ENCODE measurements at regions not wholly inside any gene's neighbourhood (a gene's known extent, or its start where the extent isn't known, plus 50 kb on each side); places are given as distances from the start of the nearest gene placed in this dataset.

- no peaks in the 10 kb centered on the region for H3K27me3 Mint-ChIP-seq (ENCODE audit: low read depth)
- DNase-seq (ENCODE audit: low spot score) = no peak
- H3K9me3 Mint-ChIP-seq = peaks cover 2% of the 10 kb centered on the region
- H3K36me3 Mint-ChIP-seq (ENCODE audit: low read depth) = no peaks in the 10 kb centered on the region
- no peaks in the 10 kb centered on the region for H3K4me1 Mint-ChIP-seq (ENCODE audit: low read depth)
- intact Hi-C loops (cut with micrococcal nuclease) = no loop called here
- H3K4me3 Mint-ChIP-seq (ENCODE audit: low read depth) = no peak overlapping the region
- no peak overlapping the region for H3K27ac Mint-ChIP-seq
Observed at GRCh38 chr14:98612434-98613200, 659.4 kb downstream of the BCL11B start.

- Mint-ChIP-seq H3K27ac (no peak overlapping the region), H3K36me3 (ENCODE audit: low read depth) (no peaks in the 10 kb centered on the region), H3K27me3 (ENCODE audit: low read depth) (no peaks in the 10 kb centered on the region), H3K4me3 (ENCODE audit: low read depth) (no peak overlapping the region), H3K4me1 (ENCODE audit: low read depth) (no peaks in the 10 kb centered on the region), H3K9me3 (peaks cover 5% of the 10 kb centered on the region)
- no peak for DNase-seq (ENCODE audit: low spot score)
- intact Hi-C loops (cut with micrococcal nuclease) = no loop called here
Observed at GRCh38 chr14:98614741-98615140, 657.3 kb downstream of the BCL11B start.

- intact Hi-C loops (cut with micrococcal nuclease) = no loop called here
- Mint-ChIP-seq H3K4me3 (ENCODE audit: low read depth) (no peak overlapping the region), H3K4me1 (ENCODE audit: low read depth) (no peaks in the 10 kb centered on the region), H3K9me3 (peaks cover 14% of the 10 kb centered on the region), H3K27me3 (ENCODE audit: low read depth) (no peaks in the 10 kb centered on the region), H3K27ac (no peak overlapping the region), H3K36me3 (ENCODE audit: low read depth) (no peaks in the 10 kb centered on the region)
- DNase-seq (ENCODE audit: low spot score) = no peak
Observed at GRCh38 chr14:98622208-98623051, 649.6 kb downstream of the BCL11B start.

DNA sequence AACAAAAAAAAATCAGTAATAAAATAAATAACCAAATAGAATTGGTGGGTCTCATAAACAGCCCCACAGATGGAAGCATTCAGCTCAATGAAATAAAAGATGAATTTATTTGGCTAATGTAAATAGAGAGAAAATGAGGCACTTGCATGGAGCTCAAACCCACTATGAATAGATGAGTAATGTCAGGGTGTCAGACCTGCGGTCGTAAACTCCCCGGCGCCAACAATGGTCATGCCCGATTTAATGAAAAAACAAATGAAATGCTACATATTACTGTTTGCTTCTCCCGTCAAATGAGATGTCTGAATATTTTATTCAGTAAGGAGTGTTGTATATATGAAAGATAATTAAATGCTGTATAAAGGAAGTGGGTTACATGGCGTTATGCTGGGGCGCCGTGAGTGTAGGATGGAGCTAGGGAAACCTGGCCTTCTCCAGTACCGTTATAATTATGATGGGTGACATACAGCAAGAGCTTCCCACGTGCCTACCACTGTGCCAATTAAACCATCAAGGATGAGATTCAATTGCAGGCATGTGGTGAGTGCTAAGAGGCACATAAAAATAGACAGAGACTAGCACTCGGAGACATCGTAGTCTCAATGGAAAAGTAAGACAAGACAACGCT is 648.1 kb downstream of the BCL11B start:
- H3K27me3 Mint-ChIP-seq (ENCODE audit: low read depth) = no peaks in the 10 kb centered on the region

GRCh38 chr14:98633380-98633779 is 638.6 kb downstream of the BCL11B start:
- DNase-seq (ENCODE audit: low spot score) = no peak
- Mint-ChIP-seq H3K27ac (no peak overlapping the region), H3K4me1 (ENCODE audit: low read depth) (no peaks in the 10 kb centered on the region), H3K36me3 (ENCODE audit: low read depth) (no peaks in the 10 kb centered on the region), H3K4me3 (ENCODE audit: low read depth) (no peak overlapping the region), H3K27me3 (ENCODE audit: low read depth) (no peaks in the 10 kb centered on the region), H3K9me3 (no peaks in the 10 kb centered on the region)
- intact Hi-C loops (cut with micrococcal nuclease) = no loop called here

More for the DNA sequence above, 648.1 kb downstream of the BCL11B start:
- no peak overlapping the region for H3K27ac Mint-ChIP-seq
- no peaks in the 10 kb centered on the region for H3K4me1 Mint-ChIP-seq (ENCODE audit: low read depth)
- no peak overlapping the region for H3K4me3 Mint-ChIP-seq (ENCODE audit: low read depth)
- DNase-seq (ENCODE audit: low spot score) = no peak
- no peaks in the 10 kb centered on the region for H3K36me3 Mint-ChIP-seq (ENCODE audit: low read depth)
- peaks cover 17% of the 10 kb centered on the region for H3K9me3 Mint-ChIP-seq
- intact Hi-C loops (cut with micrococcal nuclease) = no loop called here

DNA sequence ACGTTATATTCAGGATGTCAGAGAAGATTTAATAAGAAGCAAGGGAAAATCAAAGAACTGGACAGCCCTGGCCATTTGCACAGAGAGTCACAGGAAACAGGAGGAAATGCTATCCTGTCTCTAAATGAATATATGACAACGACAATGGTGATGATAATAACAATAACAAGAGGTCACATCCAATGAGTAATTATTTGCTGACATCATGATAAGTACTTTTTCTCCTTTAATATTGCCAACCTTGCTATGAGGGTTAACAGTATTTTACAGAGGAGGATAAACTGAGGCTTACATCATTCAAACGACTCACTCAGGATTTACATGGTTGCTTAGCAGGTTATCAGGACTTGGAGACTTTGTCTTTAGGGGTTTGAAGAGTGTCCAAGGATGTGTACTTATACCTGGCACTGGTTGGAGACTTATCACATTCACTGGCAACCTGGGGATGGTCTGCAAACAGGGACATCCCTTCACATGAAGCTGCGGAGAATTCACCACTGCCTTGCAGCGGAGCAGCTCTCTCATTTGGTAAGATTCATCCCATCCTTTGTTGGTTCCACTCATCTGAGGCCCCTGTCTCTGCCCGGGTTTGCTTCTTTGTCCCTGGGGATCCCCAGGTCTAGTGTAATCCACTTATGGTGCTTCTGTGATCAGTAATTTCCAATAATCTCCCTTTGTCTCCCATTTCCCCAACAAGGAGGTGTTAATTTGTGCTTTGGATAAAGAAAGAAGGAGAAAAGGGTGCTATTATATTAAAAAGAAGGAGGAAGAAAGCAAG is 637.8 kb downstream of the BCL11B start:
- Mint-ChIP-seq H3K9me3 (no peaks in the 10 kb centered on the region), H3K27ac (no peak overlapping the region), H3K4me1 (ENCODE audit: low read depth) (no peaks in the 10 kb centered on the region), H3K36me3 (ENCODE audit: low read depth) (no peaks in the 10 kb centered on the region), H3K4me3 (ENCODE audit: low read depth) (no peak overlapping the region), H3K27me3 (ENCODE audit: low read depth) (no peaks in the 10 kb centered on the region)
- DNase-seq (ENCODE audit: low spot score) = no peak
- intact Hi-C loops (cut with micrococcal nuclease) = no loop called here

DNA sequence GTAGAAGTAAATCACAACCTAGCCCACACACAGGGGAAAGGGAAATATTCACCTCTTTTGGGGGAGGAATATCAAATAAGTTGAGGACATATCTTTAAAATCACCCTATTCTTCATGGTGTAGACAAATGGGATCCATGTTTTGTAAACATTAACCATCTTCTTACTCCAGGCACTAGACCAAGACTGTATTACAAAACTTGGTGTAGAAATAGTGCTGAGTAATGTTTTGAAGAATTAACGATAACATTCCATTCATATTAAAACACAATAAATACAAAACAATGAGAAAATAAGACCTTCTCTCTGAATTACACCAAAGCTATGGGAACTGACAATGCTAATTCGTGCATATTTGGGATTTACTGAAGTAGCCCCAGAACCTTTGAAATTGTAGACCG is 633.6 kb downstream of the BCL11B start:
- DNase-seq (ENCODE audit: low spot score) = no peak
- H3K9me3 Mint-ChIP-seq = no peaks in the 10 kb centered on the region
- no peaks in the 10 kb centered on the region for H3K4me1 Mint-ChIP-seq (ENCODE audit: low read depth)
- H3K27ac Mint-ChIP-seq = no peak overlapping the region
- H3K27me3 Mint-ChIP-seq (ENCODE audit: low read depth) = no peaks in the 10 kb centered on the region
- intact Hi-C loops (cut with micrococcal nuclease) = no loop called here
- H3K36me3 Mint-ChIP-seq (ENCODE audit: low read depth) = no peaks in the 10 kb centered on the region
- no peak overlapping the region for H3K4me3 Mint-ChIP-seq (ENCODE audit: low read depth)

DNA sequence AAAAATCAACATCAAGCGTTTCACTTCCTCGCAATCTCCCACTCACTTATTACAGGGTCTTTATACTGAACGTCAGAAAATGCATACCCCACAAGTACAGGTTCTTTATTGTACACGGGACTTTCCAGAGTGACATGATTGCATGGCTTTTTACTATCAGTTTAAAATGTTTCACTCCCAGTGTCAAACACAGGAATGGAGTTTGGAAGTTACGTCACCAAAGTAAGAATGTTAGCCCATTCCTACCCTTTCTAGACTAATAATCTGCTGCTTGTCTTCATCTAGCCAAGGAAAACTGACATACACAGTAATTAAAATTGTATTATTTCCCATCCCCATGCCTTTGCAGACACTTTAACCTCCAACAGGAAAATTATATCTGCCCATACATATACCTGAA is 624.2 kb downstream of the BCL11B start:
- H3K27ac Mint-ChIP-seq = no peak overlapping the region
- intact Hi-C loops (cut with micrococcal nuclease) = no loop called here
- peaks cover 4% of the 10 kb centered on the region for H3K27me3 Mint-ChIP-seq (ENCODE audit: low read depth)
- no peaks in the 10 kb centered on the region for H3K4me1 Mint-ChIP-seq (ENCODE audit: low read depth)
- no peaks in the 10 kb centered on the region for H3K9me3 Mint-ChIP-seq
- H3K36me3 Mint-ChIP-seq (ENCODE audit: low read depth) = no peaks in the 10 kb centered on the region
- DNase-seq (ENCODE audit: low spot score) = no peak
- H3K4me3 Mint-ChIP-seq (ENCODE audit: low read depth) = no peak overlapping the region

- intact Hi-C loops (cut with micrococcal nuclease) = no loop called here
- no peak overlapping the region for H3K27ac Mint-ChIP-seq
- H3K4me1 Mint-ChIP-seq (ENCODE audit: low read depth) = no peaks in the 10 kb centered on the region
- H3K27me3 Mint-ChIP-seq (ENCODE audit: low read depth) = no peaks in the 10 kb centered on the region
- no peaks in the 10 kb centered on the region for H3K36me3 Mint-ChIP-seq (ENCODE audit: low read depth)
- DNase-seq (ENCODE audit: low spot score) = no peak
- no peak overlapping the region for H3K4me3 Mint-ChIP-seq (ENCODE audit: low read depth)
- H3K9me3 Mint-ChIP-seq = peaks cover 15% of the 10 kb centered on the region
Observed at GRCh38 chr14:98651037-98651436, 621.0 kb downstream of the BCL11B start.

DNA sequence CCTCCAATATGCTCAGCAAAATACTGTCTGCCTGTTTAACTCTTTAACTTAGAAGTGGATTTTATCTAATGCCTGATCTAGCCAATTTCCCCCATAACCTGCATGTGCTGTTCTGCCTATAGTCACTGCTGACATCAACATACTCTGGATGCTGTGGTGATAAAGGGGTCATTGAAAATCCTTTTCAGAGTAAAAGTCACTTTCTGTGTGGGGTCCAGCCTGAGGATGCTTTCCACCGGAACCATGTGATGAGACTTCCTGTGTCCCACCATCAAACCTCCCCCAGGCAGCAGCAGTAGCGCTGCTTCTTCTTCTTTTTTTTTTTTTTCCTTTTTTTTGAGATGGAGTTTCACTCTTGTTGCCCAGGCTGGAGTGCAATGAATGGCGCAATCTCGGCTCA is 607.0 kb downstream of the BCL11B start:
- no peak overlapping the region for H3K4me3 Mint-ChIP-seq (ENCODE audit: low read depth)
- no peaks in the 10 kb centered on the region for H3K4me1 Mint-ChIP-seq (ENCODE audit: low read depth)
- no peaks in the 10 kb centered on the region for H3K36me3 Mint-ChIP-seq (ENCODE audit: low read depth)
- peaks cover 18% of the 10 kb centered on the region for H3K27me3 Mint-ChIP-seq (ENCODE audit: low read depth)
- intact Hi-C loops (cut with micrococcal nuclease) = no loop called here
- DNase-seq (ENCODE audit: low spot score) = no peak
- no peak overlapping the region for H3K27ac Mint-ChIP-seq
- H3K9me3 Mint-ChIP-seq = no peaks in the 10 kb centered on the region

GRCh38 chr14:98666545-98666944 is 605.5 kb downstream of the BCL11B start:
- Mint-ChIP-seq H3K27ac (no peak overlapping the region), H3K36me3 (ENCODE audit: low read depth) (no peaks in the 10 kb centered on the region), H3K4me1 (ENCODE audit: low read depth) (no peaks in the 10 kb centered on the region), H3K9me3 (no peaks in the 10 kb centered on the region), H3K27me3 (ENCODE audit: low read depth) (peaks cover 23% of the 10 kb centered on the region), H3K4me3 (ENCODE audit: low read depth) (no peak overlapping the region)
- no peak for DNase-seq (ENCODE audit: low spot score)
- intact Hi-C loops (cut with micrococcal nuclease) = no loop called here

DNA sequence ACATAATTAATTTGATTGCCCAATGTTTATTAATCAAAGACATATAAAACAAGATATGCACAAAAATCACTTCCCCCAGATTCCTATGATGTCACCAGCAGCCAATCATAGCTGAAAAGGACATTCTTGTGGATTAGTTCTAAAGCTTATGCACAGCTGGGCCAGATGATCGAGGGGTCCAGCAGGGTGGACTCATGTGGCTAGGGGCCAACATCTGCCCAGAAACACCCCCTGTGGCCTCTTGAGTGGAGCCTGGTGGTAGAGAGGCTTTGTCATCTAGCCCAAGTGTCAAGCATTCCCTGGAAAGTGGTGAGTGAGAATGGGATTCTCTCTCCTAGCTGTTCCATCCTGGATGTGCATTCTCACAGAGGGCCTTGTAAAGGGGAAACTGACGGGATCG is 590.0 kb downstream of the BCL11B start:
- intact Hi-C loops (cut with micrococcal nuclease) = no loop called here
- Mint-ChIP-seq H3K4me3 (ENCODE audit: low read depth) (no peak overlapping the region), H3K9me3 (peaks cover 10% of the 10 kb centered on the region), H3K27me3 (ENCODE audit: low read depth) (peaks cover 5% of the 10 kb centered on the region), H3K27ac (no peak overlapping the region), H3K4me1 (ENCODE audit: low read depth) (no peaks in the 10 kb centered on the region), H3K36me3 (ENCODE audit: low read depth) (no peaks in the 10 kb centered on the region)
- no peak for DNase-seq (ENCODE audit: low spot score)
